Activated T-helper 1 cell treated with anti-CD3 and anti-CD28 coated beads, Interleukin-12 subunit alpha, Interleukin-12 subunit beta, Interleukin-2, Interleukin-4 antibody, amounts not matched to agents 30 ng/mL and 10 ng/mL and 1 ng/mL, durations not matched to agents 14 hours and 24 hours and 36 hours (primary cell): ENCODE measurements at regions not wholly inside any gene's neighbourhood (a gene's known extent, or its start where the extent isn't known, plus 50 kb on each side); places are given as distances from the start of the nearest gene placed in this dataset.

Experiments used
- DNase-seq: peaks from one replicate; pipeline ENCODE4 v3.0.0; 2021; ENCODE audit warnings: low spot score
- H3K27ac Mint-ChIP-seq: one replicate; pipeline ENCODE4 v1.8.0; 2021; ENCODE audit warnings: mild to moderate bottlenecking, mixed read lengths
- H3K27me3 Mint-ChIP-seq: one replicate; pipeline ENCODE4 v1.8.0; 2022; ENCODE audit warnings: mild to moderate bottlenecking, moderate library complexity, mixed read lengths; ENCODE audit not compliant: insufficient read depth
- H3K36me3 Mint-ChIP-seq: one replicate; pipeline ENCODE4 v1.8.0; 2021; ENCODE audit warnings: low read depth, mixed read lengths
- H3K4me1 Mint-ChIP-seq: one replicate; pipeline ENCODE4 v1.8.0; 2021; ENCODE audit warnings: low read depth, mixed read lengths
- H3K4me3 Mint-ChIP-seq: one replicate; pipeline ENCODE4 v1.8.0; 2021; ENCODE audit warnings: mild to moderate bottlenecking, moderate library complexity, mixed read lengths
- H3K9me3 Mint-ChIP-seq: one replicate; pipeline ENCODE4 v1.8.0; 2021; ENCODE audit warnings: mixed read lengths
- intact Hi-C: fragments of 100-400 bp; cut with micrococcal nuclease; formaldehyde crosslinking; loops from one replicate; pipeline ENCODE4 v1.15.1; 2024

- no peak overlapping the region for H3K4me3 Mint-ChIP-seq
- peaks cover 31% of the 10 kb centered on the region for H3K4me1 Mint-ChIP-seq
- H3K9me3 Mint-ChIP-seq, result peaks cover 20% of the 10 kb centered on the region
- intact Hi-C loops, result loop anchor here (2.0 kb wide), 1 partner anchor 14 kb away; no protein-coding TSS in a partner anchor
- no peak for DNase-seq
- no peaks in the 10 kb centered on the region for H3K36me3 Mint-ChIP-seq
- H3K27ac Mint-ChIP-seq, result no peak overlapping the region
- peaks cover 15% of the 10 kb centered on the region for H3K27me3 Mint-ChIP-seq
Measured at GRCh38 chr15:69743091-69743490, 290.5 kb downstream of the RPLP1 start.

DNA sequence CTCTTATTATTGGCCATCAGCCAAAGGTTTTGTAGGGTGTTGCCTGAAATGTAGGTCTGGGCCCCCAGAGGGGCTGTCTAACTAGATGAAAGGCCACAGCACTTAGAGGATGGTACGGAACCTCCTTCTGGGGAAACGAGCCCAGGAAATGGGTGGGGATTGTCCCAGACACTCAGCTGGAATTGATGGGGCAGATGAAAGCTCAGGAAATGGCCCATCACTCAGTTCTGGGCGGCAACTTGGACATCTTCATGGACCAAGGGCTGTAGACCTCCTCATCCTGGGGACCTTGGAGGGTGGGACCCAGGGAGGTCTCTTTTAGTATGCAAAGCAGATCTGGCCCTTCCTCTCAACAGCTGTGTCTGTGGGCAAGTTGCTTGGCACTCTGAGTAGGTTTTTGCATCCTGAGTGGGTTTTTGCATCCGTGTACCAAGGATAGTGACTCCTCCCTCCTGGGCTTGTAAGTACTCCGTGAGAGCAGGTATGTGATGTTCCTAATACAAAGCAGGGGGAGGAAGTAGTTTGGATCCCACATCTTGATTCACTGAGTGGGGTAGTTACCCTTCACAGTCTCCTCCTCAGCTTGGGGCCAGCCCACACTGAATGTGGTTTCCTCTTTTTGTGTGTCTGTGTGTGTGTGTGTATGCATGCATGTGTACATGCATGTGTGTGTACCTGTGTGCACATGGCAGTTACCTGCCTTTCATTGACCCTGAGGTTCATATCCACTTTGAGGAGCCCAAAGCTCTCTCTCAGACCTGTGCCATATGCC is 292.0 kb downstream of the RPLP1 start:
- Mint-ChIP-seq H3K36me3 (no peaks in the 10 kb centered on the region), H3K27me3 (peaks cover 13% of the 10 kb centered on the region), H3K4me1 (peaks cover 46% of the 10 kb centered on the region), H3K9me3 (peaks cover 13% of the 10 kb centered on the region), H3K4me3 (no peak overlapping the region), H3K27ac (no peak overlapping the region)
- intact Hi-C loops, result no loop called here
- DNase-seq, result no peak

- H3K4me3 Mint-ChIP-seq, result no peak overlapping the region
- peaks cover 19% of the 10 kb centered on the region for H3K9me3 Mint-ChIP-seq
- intact Hi-C loops, result no loop called here
- H3K4me1 Mint-ChIP-seq, result peaks cover 63% of the 10 kb centered on the region
- DNase-seq, result no peak
- H3K27ac Mint-ChIP-seq, result no peak overlapping the region
- H3K27me3 Mint-ChIP-seq, result peaks cover 6% of the 10 kb centered on the region
- peaks cover 17% of the 10 kb centered on the region for H3K36me3 Mint-ChIP-seq
Measured at GRCh38 chr15:69747193-69747592, 294.6 kb downstream of the RPLP1 start.

DNA sequence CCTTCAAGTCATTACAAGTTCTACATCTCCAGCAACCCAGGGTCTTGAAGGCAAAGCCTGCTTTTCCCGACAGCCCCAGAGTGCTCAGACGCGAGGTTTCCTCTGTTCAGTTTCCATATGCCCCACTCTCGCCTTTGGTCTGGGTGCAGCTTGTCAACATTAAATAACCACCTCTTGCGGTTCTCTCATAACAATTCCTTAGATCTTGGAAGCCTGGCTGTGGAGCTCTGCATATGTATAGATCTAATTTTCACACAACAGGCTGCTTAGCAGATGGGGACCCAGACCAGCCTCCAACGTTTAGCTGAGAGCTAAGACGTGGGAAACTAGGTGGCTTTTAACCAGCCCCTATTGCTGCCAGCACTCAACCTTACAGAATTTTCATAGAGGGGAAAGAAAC is 295.5 kb downstream of the RPLP1 start:
- H3K4me3 Mint-ChIP-seq, result no peak overlapping the region
- peaks cover 6% of the 10 kb centered on the region for H3K27me3 Mint-ChIP-seq
- intact Hi-C loops, result no loop called here
- DNase-seq, result no peak
- peak overlapping the region; percentile 7 for H3K27ac Mint-ChIP-seq
- H3K9me3 Mint-ChIP-seq, result peaks cover 25% of the 10 kb centered on the region
- H3K36me3 Mint-ChIP-seq, result peaks cover 23% of the 10 kb centered on the region
- H3K4me1 Mint-ChIP-seq, result peaks cover 57% of the 10 kb centered on the region

- DNase-seq, result no peak
- no peak overlapping the region for H3K4me3 Mint-ChIP-seq
- H3K27me3 Mint-ChIP-seq, result peaks cover 5% of the 10 kb centered on the region
- H3K27ac Mint-ChIP-seq, result peak overlapping the region; percentile 7
- intact Hi-C loops, result no loop called here
- H3K4me1 Mint-ChIP-seq, result peaks cover 51% of the 10 kb centered on the region
- H3K9me3 Mint-ChIP-seq, result peaks cover 30% of the 10 kb centered on the region
- peaks cover 28% of the 10 kb centered on the region for H3K36me3 Mint-ChIP-seq
Measured at GRCh38 chr15:69748576-69749185, 296.1 kb downstream of the RPLP1 start.

DNA sequence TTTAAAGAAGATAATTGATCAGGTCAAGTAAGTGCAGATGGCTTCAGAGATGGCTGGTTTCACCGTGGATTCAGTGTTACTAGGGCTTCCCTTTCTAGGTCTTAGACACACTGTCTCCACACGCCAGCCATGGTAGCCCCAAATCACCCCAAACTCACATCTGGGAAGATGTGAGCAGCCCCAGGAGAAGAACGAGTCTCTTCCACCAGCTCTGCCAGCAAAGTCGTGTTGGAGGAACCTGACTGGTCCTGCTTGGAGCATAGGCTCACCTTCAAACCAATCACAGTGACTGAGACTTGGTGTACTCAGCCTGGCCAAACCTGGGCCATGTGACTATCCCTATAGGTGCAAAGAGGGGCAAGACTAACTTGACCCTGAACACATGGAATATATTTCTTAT is 296.7 kb downstream of the RPLP1 start:
- Mint-ChIP-seq H3K27ac (no peak overlapping the region), H3K4me1 (peaks cover 50% of the 10 kb centered on the region), H3K36me3 (peaks cover 28% of the 10 kb centered on the region), H3K27me3 (peaks cover 4% of the 10 kb centered on the region), H3K4me3 (no peak overlapping the region), H3K9me3 (peaks cover 35% of the 10 kb centered on the region)
- intact Hi-C loops, result no loop called here
- no peak for DNase-seq

DNA sequence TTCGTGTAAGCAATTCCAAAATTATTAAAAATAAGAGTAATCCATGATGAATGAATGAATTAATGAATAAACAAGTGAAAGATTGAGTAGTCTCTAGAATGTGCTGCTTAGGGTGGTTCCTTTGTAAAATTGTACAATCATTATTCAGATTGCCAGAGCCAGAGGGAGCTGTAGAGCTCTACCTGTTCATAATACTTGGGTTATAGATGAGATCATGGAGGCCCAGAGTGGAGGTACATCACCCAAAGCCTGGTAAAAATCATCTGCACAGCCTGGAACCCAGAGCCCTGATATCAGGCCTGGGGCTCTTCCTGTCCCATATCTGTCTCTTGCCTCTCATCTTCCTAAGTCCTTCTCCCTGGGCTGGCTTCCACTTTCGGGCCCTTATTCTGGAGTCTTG is 297.2 kb downstream of the RPLP1 start:
- Mint-ChIP-seq H3K4me1 (peaks cover 50% of the 10 kb centered on the region), H3K36me3 (peaks cover 33% of the 10 kb centered on the region), H3K27me3 (peaks cover 4% of the 10 kb centered on the region), H3K9me3 (peaks cover 40% of the 10 kb centered on the region), H3K4me3 (no peak overlapping the region), H3K27ac (no peak overlapping the region)
- intact Hi-C loops, result loop anchor here (10.0 kb wide), 1 partner anchor 935 kb away; no protein-coding TSS in a partner anchor
- no peak for DNase-seq

- Mint-ChIP-seq H3K4me3 (no peak overlapping the region), H3K27me3 (peaks cover 4% of the 10 kb centered on the region), H3K9me3 (peaks cover 44% of the 10 kb centered on the region), H3K36me3 (peaks cover 36% of the 10 kb centered on the region), H3K4me1 (peaks cover 50% of the 10 kb centered on the region), H3K27ac (no peak overlapping the region)
- no peak for DNase-seq
- intact Hi-C loops, result loop anchor here (10.0 kb wide), 1 partner anchor 935 kb away; no protein-coding TSS in a partner anchor
Measured at GRCh38 chr15:69750253-69750652, 297.6 kb downstream of the RPLP1 start.

GRCh38 chr15:69751147-69751546 is 298.5 kb downstream of the RPLP1 start:
- intact Hi-C loops, result loop anchor here (10.0 kb wide), 1 partner anchor 936 kb away; no protein-coding TSS in a partner anchor
- H3K4me3 Mint-ChIP-seq, result no peak overlapping the region
- H3K36me3 Mint-ChIP-seq, result peaks cover 39% of the 10 kb centered on the region
- H3K4me1 Mint-ChIP-seq, result peaks cover 56% of the 10 kb centered on the region
- H3K27me3 Mint-ChIP-seq, result peaks cover 4% of the 10 kb centered on the region
- peaks cover 48% of the 10 kb centered on the region for H3K9me3 Mint-ChIP-seq
- peak overlapping the region; percentile 18 for H3K27ac Mint-ChIP-seq
- no peak for DNase-seq

- no peak for DNase-seq
- Mint-ChIP-seq H3K4me3 (no peak overlapping the region), H3K9me3 (peaks cover 50% of the 10 kb centered on the region), H3K27ac (no peak overlapping the region), H3K36me3 (peaks cover 39% of the 10 kb centered on the region), H3K4me1 (peaks cover 61% of the 10 kb centered on the region), H3K27me3 (peaks cover 4% of the 10 kb centered on the region)
- intact Hi-C loops, result loop anchor here (10.0 kb wide), 1 partner anchor 937 kb away; no protein-coding TSS in a partner anchor
Measured at GRCh38 chr15:69751566-69751965, 298.9 kb downstream of the RPLP1 start.

DNA sequence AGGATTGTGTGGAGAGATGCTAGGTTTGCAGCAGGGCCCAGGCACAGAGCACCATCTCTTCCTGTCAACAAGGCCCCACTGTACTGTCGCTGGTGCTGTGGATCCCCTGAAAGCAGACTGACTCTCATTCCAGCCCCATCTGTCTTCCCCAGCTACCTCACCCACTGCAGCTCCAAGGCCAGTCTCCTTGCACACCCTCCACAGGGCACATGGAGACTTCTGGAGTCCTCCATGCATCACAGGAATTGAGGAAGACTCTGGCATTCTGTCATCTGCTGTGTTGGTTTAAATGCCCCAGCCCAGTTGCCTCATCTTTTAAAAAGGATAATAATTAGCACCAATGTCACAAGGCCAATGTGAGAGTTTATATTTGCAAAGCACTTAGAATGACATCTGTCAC is 301.2 kb downstream of the RPLP1 start:
- intact Hi-C loops, result loop anchor here (2.0 to 10.0 kb wide), 3 partner anchors 25 to 939 kb away; no protein-coding TSS in a partner anchor
- Mint-ChIP-seq H3K36me3 (peaks cover 42% of the 10 kb centered on the region), H3K27ac (peak overlapping the region; percentile 22), H3K4me3 (no peak overlapping the region), H3K27me3 (no peaks in the 10 kb centered on the region), H3K4me1 (peaks cover 72% of the 10 kb centered on the region), H3K9me3 (peaks cover 62% of the 10 kb centered on the region)
- DNase-seq, result no peak

DNA sequence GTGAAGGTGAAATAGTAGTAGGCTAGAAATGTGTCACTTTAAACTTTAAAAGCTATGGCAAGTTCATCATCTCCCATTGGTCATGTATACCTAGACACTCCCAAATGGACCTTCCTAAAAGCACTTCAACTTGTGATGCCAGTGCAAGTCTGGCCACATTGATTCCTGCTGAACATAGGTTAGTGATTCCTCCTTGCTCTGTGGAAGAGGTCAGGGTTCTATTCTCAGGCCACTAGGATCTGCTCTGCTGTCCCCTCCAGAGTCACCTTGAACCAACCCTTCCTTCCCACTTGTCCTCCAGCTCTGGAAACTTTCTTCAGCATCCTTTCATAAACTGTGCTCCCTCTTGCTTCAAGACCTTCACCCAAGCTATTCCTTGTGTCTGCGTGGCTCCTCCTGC is 301.7 kb downstream of the RPLP1 start:
- intact Hi-C loops, result loop anchor here (2.0 to 10.0 kb wide), 3 partner anchors 26 to 940 kb away; no protein-coding TSS in a partner anchor
- Mint-ChIP-seq H3K9me3 (peaks cover 66% of the 10 kb centered on the region), H3K4me1 (peaks cover 72% of the 10 kb centered on the region), H3K4me3 (peak overlapping the region; percentile 55), H3K27ac (peak overlapping the region; percentile 87), H3K27me3 (peaks cover 2% of the 10 kb centered on the region), H3K36me3 (peaks cover 46% of the 10 kb centered on the region)
- no peak for DNase-seq
